SK-N-SH (cell line): ENCODE measurements at regions not wholly inside any gene's neighbourhood (a gene's known extent, or its start where the extent isn't known, plus 50 kb on each side); places are given as distances from the start of the nearest gene placed in this dataset.

ENCODE experiments used
- CTCF ChIP-seq: fragments of 200-600 bp; sonication (generic); IDR thresholded peaks from 2 replicates; pipeline ENCODE4 v1.6.1; 2017; ENCODE audit warnings: antibody characterized with exemption, mild to moderate bottlenecking, moderate library complexity
- EP300 ChIP-seq, 2 experiments: IDR thresholded peaks; 2 replicates each; pipeline versions ENCODE4 v1.4.0 to v1.6.1; 2012; ENCODE audit warnings: borderline replicate concordance in 1 of 2, low read depth in 1 of 2, low read length in 1 of 2
- RAD21 ChIP-seq: IDR thresholded peaks from 2 replicates; pipeline ENCODE4 v1.6.1; 2012; ENCODE audit warnings: mild to moderate bottlenecking, low read length
- RCOR1 ChIP-seq: fragments of 150-350 bp; IDR thresholded peaks from 2 replicates; pipeline ENCODE4 v1.6.1; 2017; ENCODE audit warnings: antibody characterized with exemption, low read length
- REST ChIP-seq: IDR thresholded peaks from 2 replicates; pipeline ENCODE4 v1.6.1; 2012; ENCODE audit warnings: mild to moderate bottlenecking, low read depth, low read length, moderate library complexity
- RXRA ChIP-seq: IDR thresholded peaks from 2 replicates; pipeline ENCODE4 v1.4.0; 2012; ENCODE audit warnings: low read depth, mild to moderate bottlenecking, borderline replicate concordance
- SIN3A ChIP-seq: IDR thresholded peaks from 2 replicates; pipeline ENCODE4 v1.6.1; 2012; ENCODE audit warnings: low read depth, mild to moderate bottlenecking, low read length, moderate library complexity, borderline replicate concordance
- TAF1 ChIP-seq: IDR thresholded peaks from 2 replicates; pipeline ENCODE4 v1.6.1; 2012; ENCODE audit warnings: low read depth, mild to moderate bottlenecking, low read length, moderate library complexity, borderline replicate concordance
- YY1 ChIP-seq: IDR thresholded peaks from 2 replicates; pipeline ENCODE4 v1.4.0; 2012; ENCODE audit warnings: low read depth, mild to moderate bottlenecking

GRCh38 chr2:41949883-41950665 lies 97.7 kb upstream of the PKDCC start:
- TF ChIP-seq REST = no peak
- no peak for TF ChIP-seq RXRA
- no peak for TF ChIP-seq CTCF
- no peak for TF ChIP-seq SIN3A
- TF ChIP-seq TAF1 = no peak
- no peak for TF ChIP-seq RAD21
- no peak for TF ChIP-seq RCOR1
- no peak for TF ChIP-seq YY1
- no peak for TF ChIP-seq EP300 (IDR thresholded peaks at IDR 0.05; ENCODE audit: borderline replicate concordance in 1 of 2, low read depth in 1 of 2, low read length in 1 of 2)
